ENCODE measurements at regions not wholly inside any gene's neighbourhood (a gene's known extent, or its start where the extent isn't known, plus 50 kb on each side); places are given as distances from the start of the nearest gene placed in this dataset.
"Not testable (repeated sequence)": the region's sequence is repeated elsewhere in the genome, so short reads cannot be mapped to it uniquely, and the experiment has no call there.

- no peak for DNase-seq (ENCODE audit: low spot score)
These were observed 112.9 kb downstream of the METRNL start for GRCh38 chr17:83192161-83192788.

DNA sequence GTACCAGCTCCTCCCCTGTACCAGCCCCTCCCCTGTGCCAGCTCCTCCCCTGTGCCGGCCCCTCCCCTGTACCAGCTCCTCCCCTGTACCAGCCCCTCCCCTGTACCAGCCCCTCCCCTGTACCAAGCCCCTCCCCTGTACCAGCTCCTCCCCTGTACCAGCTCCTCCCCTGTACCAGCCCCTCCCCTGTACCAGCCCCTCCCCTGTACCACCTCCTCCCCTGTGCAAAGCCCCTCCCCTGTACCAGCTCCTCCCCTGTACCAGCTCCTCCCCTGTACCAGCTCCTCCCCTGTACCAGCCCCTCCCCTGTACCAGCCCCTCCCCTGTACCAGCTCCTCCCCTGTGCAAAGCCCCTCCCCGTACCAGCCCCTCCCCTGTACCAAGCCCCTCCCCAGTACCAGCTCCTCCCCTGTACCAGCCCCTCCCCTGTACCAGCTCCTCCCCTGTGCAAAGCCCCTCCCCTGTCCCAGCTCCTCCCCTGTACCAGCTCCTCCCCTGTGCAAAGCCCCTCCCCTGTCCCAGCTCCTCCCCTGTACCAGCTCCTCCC, 113.5 kb downstream of the METRNL start:
- not testable (repeated sequence) for DNase-seq (ENCODE audit: low spot score)

DNA sequence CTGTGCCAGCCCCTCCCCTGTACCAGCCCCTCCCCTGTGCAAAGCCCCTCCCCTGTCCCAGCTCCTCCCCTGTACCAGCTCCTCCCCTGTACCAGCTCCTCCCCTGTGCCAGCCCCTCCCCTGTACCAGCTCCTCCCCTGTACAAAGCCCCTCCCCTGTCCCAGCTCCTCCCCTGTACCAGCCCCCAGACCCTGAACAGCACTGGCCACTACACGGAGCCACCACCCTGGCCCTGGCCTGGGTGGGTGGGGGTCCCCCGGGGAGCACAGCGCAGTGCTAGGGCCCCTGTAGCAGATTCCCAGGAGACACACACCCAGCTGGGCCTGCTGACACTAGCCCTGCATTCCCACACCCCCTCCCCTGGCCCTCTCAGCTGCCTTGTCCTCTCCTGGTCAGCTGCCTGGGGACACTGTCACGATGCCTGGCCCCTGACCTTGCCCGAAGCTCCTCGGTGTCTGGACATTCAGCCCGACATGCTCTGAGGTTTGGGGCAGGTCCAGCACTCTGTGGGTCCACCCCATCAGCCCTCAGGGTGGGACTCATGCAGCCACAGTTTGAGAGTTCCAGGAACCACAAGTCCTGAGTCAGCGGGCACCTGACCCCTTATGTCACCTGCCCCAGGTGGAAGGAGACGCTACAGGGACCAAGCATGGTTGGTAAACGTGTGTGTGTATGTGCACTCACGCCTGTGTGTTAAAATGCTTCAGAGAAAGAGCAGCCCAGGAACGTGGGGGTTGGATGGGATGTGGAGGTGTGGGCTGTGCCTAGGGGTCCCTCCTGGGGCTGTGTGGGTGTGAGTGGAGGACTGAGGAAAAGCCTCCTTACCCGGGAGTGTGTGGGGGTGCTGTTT, 114.2 kb downstream of the METRNL start:
- DNase-seq (ENCODE audit: low spot score) = no peak

- no peak for DNase-seq (ENCODE audit: low spot score)
These were observed 114.8 kb downstream of the METRNL start for GRCh38 chr17:83194186-83194561.

DNA sequence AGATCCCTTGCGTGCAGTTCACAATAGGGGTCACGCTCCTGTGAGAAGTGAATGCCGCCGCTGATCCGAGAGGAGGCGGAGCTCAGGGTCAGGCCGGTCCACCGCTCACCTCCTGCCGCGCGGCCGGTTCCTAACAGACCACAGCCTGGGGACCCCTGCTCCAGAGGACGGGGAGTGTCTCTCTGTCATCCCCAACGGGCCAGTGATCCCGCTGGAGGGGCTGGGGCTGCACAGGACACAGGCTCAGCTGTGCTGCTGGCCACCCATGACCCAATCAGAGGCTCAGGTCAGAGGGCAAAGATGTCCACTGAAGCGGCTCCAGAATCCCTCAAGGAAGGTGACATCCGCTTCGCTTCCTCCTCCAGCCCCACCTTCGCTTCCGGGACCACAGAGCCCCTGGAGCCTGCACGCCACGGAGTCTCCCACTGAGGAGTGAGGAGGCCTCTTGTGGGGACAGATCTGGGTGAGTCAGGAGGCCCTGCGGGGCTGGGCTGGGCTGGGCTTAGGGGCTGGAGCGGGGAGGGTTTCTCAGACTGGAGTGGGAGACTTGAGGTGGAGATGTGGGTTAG, 115.4 kb downstream of the METRNL start:
- no peak for DNase-seq (ENCODE audit: low spot score)

DNA sequence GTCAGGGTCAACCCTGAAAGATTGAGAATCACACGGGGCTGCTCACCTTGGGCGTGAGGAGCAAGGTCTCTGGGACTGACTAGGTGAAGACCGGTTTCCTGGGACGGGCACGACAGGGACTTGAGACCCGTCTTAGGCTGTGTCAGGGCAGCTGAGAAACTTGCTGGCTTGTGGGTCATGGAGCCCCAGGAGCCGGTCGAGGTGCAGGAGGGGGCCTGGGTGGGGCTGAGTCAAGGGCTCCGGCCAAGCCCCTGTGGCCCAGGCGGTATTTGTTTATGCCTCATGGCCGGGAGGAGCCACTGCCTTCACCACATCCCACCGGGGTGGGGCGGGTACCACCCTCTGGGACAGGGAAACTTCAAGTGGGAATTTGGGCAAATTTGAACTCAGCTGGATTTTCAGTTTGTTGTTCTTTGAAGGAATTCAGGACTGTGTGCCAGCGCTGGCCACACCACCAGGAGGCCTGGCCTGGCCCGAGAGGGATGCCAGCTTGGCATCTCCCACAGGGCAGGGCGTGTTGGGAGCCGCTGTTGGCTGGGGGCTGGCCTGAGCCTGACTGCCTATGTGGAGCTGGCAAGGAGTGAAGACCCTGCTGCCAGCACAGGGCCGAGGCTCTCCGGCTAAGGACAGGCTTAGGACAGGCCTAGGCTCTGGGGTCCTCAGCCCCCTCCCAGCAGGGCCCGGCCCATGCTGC, 116.1 kb downstream of the METRNL start:
- DNase-seq (ENCODE audit: low spot score) = no peak

DNA sequence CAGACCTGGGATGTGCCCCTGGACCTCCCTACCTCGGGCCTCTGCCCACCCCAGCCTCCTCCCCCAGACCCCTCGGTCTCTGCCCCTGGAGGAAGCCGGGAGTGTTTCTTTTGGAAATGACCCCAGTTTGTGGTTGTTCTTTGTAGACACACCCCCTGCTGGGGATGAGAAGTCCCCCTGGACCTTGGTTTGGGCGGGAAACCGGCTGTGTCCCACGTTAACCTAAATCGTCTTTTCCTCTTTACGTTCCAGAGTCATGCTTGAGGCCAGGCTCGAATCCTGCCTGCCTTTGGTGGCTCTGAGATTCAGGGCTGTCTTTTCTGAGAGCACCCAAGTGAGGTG, 116.6 kb downstream of the METRNL start:
- DNase-seq (ENCODE audit: low spot score) = no peak

DNA sequence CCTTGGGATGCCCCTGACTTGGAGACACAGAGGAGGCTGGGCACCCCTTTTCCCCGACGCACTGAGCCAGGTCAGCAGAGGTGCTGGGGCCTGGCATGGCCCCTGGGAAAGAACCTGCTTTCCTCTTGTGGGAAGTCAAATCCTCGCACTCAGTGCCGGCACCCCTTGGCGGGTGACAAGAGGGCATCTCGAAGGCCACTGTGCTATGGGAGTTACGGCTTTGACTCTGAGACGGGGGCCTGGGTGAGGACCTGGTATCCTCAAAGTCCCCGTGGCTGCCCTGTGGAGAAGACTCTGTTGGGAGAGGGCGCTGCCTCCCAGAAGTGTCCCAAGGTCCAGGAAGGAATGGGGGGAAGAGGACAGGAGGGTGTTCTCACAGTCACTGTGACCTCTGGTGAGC, 117.0 kb downstream of the METRNL start:
- no peak for DNase-seq (ENCODE audit: low spot score)

DNA sequence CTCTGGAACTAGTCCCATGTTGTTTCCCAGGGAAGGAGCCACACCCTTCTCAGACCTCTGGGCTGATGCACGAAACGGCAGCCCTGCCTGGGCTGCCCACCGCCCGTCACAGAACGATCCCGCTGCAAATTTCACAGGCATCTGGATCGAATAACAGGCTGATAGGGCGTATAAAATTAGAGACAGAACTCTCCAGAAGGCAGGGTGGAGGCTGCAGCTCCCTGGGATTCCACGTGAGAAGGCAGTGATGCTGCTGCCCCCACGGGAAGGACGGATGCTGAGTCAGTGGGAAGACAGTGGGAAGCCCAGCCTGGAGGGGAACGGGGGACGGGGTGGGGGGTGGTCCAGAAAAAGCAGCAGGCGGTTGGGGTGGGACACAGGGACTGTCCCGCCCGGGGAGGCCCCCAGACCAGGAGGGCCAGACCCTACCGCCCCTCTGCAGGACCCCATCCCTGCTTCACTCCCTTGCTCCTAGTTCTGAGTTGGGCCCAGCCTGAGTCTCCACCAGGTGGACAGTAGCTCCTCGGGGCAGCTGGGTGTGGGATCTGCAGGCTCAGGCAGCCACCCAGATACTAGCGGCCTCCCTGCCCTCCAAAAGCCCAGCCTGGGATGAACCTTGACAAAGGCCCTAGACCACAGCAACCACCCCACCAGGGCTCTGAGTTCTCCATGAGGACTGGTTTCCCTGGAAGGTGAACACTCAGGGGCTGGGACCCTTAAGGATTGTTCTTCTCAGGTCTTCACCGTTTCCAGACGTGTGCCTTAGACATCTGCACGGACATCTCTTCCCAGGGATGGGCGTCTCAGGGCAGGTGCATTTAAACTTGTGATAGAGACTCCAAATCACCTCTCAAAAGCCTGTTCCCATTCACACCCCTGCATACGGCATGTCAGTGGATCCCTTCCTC, 117.8 kb downstream of the METRNL start:
- DNase-seq (ENCODE audit: low spot score) = no peak

- DNase-seq (ENCODE audit: low spot score) = no peak
These were observed 119.2 kb downstream of the METRNL start for GRCh38 chr17:83198366-83199341.

GRCh38 chr17:83199500-83200201, 120.2 kb downstream of the METRNL start:
- DNase-seq (ENCODE audit: low spot score) = no peak

GRCh38 chr17:83200231-83200699, 120.9 kb downstream of the METRNL start:
- no peak for DNase-seq (ENCODE audit: low spot score)

DNA sequence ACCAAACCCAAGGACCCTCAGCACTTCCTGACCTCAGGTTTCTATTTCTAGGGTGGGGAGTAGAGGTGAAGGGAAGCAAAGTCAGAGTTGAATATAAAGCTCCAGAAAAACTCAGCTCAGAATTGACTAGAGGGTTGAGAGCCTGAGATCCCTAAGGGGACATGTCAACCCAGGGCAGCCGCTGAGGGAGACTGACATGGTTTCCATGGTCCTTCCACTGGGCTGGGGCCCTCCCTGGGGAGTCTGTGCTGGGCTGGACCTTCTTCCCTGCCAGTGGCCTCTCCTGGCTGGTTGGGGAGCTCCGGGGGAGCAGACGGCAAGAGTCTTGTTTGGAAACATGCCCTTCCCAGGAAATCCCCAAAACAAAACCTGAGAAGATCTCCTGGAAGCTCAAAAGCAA, 121.3 kb downstream of the METRNL start:
- no peak for DNase-seq (ENCODE audit: low spot score)

GRCh38 chr17:83201206-83202001, 122.0 kb downstream of the METRNL start:
- no peak for DNase-seq (ENCODE audit: low spot score)

DNA sequence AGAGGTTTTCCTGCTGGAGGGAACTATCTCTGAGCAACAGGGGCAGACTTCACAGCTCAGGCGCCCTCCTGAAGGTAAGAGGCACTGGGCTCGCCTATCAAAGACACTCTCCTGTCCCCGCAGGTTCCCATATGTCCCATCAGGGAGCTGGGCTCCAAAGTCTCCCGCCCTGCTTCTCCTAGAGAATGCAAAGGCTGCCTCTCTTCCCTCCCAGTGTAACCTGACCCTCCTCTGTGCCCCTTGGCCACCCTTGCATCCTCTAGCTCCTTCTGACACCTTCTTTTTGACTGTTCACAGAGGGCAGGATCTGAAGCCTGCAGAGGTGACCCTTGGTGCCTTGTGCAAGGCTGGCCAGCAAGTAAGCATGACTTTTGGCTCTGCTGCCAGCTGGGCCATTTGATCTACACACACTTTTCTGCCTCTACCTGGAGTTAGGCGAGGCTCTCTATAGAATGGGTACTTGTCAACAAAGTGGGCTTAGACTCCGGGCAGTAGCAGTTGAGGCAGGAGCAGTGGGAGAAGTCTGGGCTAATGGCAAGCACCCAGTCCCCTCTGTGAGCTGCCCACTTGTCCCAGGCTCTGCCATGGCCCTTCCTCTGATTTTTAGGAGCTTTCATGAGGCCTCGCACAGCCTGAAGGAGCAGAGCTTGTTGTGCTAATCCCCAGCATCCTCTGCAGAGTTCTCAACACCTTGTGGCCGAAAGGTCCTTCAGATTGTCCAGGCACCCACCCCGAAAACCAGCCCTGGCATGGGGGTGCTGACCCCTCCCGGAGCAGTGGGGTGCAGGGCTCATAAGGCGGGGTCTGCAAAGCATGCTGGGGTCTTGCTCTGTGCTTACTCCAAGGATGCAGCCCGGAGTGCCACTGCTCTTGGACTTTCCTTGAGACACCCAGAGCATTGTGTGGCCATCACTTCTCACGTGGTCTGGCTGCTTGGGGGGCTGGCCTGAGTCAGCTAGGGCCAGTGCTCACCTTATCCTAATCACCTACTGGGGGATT, 122.9 kb downstream of the METRNL start:
- no peak for DNase-seq (ENCODE audit: low spot score)

DNA sequence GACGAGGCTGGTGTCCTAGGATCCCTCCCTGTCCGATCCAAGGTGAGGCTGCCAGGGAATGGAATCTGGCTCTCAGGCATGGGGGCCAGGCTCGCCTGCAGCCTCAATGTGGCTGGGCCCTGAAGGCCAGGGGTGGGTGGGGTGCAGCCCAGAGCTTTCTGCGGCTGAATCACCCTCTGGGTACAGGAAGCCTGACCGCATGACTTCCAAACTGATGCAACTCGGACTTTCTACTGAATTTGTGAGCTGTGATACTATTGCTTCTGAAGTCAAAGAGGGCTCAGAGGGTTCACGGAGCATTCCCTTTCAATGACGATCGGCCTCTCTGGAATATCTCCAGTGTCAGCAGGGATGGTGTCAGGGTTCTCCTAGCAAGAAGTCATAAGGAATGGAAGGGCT, 123.7 kb downstream of the METRNL start:
- DNase-seq (ENCODE audit: low spot score) = no peak

DNA sequence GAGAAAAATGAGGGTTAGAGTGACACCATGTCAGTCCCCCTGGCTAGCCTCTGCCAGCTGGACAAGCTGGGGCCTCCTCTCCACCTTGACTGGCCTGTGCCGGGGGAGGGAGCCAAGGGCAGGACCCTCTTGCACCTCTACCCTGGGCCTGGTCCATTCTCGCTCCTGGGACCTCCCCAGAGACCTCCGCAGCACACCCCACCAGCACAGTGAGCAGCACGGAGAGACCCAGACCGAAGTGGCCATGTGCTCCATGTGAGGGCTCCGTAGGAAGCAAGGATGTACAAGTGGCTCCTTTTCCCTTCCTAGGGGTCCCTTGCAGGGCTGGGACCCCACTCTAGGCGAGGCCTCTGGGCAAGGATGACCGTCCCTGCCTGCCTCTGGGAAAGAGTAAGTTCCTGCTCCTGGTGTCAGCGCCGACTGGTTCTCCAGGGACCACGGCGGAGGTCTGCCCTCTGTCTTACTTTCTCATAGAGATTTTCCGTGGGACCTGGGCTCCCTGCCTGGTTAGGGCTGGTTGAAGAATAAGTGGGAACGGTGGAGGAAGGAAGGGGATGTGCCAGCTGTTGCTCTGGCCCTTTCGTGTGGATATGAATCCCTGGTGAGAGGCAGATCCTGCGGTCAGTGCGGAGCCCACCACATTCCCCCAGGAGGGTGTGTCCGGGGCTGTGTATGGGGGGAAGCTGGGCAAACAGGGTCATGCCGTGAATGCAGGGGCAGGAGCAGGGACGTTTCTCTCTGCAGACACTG, 124.2 kb downstream of the METRNL start:
- no peak for DNase-seq (ENCODE audit: low spot score)
